ENCODE measurements at regions not wholly inside any gene's neighbourhood (a gene's known extent, or its start where the extent isn't known, plus 50 kb on each side); places are given as distances from the start of the nearest gene placed in this dataset.
A peak's percentile ranks its signal among the peaks of the same experiment; 100 is the strongest.
"Not testable (repeated sequence)": the region's sequence is repeated elsewhere in the genome, so short reads cannot be mapped to it uniquely, and the experiment has no call there.

DNA sequence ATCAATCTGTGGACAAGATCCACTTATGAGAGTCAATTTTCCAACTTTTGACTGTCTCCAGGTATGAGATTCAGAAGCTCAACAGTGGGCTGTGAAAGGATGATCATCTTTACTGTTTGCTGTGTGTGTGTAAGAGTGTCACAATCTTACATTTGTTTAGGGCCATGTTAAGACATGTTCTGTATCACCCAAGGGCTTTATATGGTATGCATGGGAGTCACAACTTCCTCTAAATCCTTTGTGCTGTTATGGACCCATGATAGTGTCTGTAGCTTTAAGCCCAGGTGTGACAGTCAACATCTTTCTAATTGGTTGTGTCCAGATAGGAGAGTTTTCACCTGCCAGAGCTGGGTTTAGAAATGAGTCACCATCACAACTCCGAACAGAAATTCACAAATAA lies 70.2 kb downstream of the ZNF726 start:
- DNase-seq (ENCODE audit: low read depth, low spot score): not testable (repeated sequence)

- no peak for DNase-seq (ENCODE audit: low read depth, low spot score)
Observed at GRCh38 chr19:23986623-23987022, 71.9 kb downstream of the ZNF726 start.

- DNase-seq (ENCODE audit: low read depth, low spot score): peak; percentile 29
Observed at GRCh38 chr19:23991170-23991569, 76.5 kb downstream of the ZNF726 start.

- DNase-seq (ENCODE audit: low read depth, low spot score): no peak
Observed at GRCh38 chr19:23992348-23992747, 77.7 kb downstream of the ZNF726 start.

DNA sequence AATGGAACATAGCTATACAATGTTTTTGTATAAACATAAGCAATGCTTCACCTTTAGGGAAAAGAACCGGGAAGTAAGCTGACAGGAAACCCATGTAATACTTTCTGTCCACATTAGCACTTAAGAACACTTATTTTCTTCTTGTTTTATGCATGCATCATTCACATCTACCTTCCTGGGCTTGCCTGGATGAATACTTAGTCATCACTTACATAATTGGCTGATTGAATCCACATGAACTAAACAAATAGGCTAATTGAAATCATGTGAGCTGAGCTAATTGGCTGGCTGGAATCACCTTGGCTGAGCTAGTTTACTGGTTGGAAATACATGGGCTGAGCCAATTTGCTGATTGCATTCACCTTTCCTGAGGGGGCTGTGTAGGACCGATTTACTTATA lies 78.8 kb downstream of the ZNF726 start:
- DNase-seq (ENCODE audit: low read depth, low spot score): no peak

GRCh38 chr19:23996549-23996948 lies 81.9 kb downstream of the ZNF726 start:
- DNase-seq (ENCODE audit: low read depth, low spot score): no peak

DNA sequence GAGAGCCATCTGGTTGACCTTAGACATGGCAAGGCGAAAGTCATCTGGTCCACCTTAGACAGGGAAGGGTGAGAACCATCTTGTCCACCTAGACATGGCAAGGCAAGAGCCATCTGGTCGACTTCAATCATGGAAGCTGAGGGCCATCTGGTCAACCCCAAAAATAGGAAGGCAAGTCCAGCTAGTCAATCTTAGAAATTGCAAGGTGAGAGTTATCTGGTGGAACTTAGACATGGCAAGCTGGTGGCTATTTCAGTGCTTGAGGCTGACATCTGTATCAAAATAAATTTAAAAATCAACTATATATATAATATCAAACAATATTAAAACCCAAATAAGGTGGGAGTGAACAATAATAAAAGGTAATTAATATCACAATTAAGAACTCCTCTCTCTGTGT lies 83.9 kb downstream of the ZNF726 start:
- DNase-seq (ENCODE audit: low read depth, low spot score): no peak

DNA sequence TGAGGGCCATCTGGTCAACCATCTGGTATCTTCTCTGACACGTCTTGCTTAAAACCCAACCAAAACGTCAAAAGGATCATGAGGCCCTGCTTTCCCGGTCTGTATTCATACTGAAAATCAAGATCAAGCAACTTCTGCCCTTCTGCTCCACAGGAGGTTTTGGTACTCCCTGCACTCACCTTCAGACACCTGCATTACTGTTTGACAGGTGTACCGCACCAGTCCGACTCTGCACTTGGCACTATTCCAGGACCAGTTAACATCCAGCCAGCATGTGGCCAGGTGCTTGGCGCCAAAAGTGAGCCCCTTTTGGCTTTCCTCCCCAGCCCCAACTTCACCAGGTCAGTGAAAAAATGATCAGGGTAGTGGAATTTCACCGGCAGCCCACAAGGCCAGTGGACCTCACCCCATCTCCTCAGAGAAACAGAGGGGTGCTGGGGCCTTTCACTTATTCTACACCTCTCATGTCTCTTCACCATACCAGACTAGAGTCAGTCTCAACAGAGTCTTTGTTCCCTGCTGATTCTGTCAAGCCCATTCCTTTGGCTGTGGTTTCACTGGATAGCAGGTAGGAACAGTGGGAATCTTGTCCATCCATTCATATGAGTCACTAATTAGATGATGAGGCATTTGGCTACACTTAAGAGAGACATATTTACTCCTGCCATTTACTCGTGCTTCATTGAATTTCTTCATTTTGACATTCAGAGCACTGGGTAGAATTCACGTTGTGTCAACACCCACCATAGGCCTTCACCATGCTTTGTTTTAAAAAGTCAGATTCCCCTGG lies 85.3 kb downstream of the ZNF726 start:
- DNase-seq (ENCODE audit: low read depth, low spot score): no peak

DNA sequence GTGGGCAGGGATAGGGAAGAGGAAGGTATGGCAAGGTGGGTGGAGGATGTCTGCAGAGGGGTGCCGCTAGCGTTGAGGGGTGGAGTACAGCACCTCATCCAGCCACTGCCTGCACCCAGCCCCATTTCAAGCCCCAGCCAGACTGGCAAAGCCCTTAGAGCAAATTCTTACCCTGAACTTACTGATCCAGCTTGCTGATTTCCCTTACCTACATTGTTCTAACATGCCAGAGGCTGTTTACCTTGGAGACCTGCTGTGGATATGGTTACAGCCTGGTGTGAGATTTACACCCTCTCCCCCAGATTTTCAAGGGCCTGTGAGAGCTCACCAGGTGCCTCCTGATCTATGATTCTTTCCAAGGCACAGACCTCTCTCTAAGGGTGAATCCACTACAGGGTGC lies 86.0 kb downstream of the ZNF726 start:
- DNase-seq (ENCODE audit: low read depth, low spot score): no peak

DNA sequence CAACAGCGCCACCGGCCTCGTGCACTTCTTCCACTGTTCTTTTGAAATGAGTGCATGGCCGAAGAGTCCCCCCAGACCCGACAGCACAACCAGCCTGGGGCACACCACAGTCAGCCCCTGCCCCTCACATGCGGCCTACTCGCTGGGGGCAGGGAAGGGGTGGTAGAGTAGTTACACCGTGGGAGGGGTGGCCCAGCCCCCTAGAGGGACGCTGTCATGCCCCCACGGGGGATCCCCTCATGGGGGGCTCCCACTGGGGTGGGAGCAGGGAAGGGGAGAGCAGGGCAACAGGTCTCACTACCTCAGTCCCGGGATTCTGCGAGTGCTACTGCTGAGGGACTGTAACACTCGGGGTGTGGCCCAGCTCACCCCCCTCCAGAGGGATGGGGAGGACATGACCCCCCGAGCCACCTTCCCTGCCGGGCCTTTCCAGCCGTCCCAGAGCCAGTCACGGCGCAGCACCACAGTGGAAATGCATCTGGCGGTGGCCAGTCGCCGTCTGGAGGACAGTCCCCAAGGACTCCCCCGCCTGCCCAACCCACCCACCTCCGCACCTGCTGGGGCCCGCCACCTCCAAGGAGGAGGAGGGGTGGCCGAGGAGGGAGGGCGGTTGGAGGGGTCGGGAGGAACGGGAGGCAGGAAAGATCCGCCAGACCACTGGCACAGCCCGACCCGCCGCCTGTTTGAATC lies 84.6 kb upstream of the ZNF254 start:
- DNase-seq (ENCODE audit: low read depth, low spot score): no peak

DNA sequence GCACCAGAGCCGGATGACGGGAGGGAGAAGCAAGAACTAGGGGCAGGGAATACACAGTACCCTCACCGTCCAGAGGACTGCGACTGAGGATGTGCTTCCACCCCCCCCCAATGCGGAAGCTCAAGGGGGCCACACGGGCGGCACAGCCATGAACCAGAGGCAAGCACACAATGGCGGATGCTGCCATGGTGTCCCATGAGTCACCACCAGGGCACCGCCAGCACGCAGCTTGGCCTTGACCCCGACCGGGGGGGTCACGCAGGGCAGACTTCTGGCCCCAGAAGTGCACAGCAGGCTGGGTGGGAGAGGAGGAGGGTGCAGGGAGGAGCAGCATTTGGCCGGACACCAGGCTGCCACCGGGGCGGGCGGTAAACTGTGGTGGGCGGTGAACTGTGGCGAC lies 83.5 kb upstream of the ZNF254 start:
- no peak for DNase-seq (ENCODE audit: low read depth, low spot score)

- no peak for DNase-seq (ENCODE audit: low read depth, low spot score)
Observed at GRCh38 chr19:24004166-24004565, 82.8 kb upstream of the ZNF254 start.

- DNase-seq (ENCODE audit: low read depth, low spot score): no peak
Observed at GRCh38 chr19:24029941-24030636, 56.9 kb upstream of the ZNF254 start.

- DNase-seq (ENCODE audit: low read depth, low spot score): no peak
Observed at GRCh38 chr19:24032651-24033050, 54.3 kb upstream of the ZNF254 start.

DNA sequence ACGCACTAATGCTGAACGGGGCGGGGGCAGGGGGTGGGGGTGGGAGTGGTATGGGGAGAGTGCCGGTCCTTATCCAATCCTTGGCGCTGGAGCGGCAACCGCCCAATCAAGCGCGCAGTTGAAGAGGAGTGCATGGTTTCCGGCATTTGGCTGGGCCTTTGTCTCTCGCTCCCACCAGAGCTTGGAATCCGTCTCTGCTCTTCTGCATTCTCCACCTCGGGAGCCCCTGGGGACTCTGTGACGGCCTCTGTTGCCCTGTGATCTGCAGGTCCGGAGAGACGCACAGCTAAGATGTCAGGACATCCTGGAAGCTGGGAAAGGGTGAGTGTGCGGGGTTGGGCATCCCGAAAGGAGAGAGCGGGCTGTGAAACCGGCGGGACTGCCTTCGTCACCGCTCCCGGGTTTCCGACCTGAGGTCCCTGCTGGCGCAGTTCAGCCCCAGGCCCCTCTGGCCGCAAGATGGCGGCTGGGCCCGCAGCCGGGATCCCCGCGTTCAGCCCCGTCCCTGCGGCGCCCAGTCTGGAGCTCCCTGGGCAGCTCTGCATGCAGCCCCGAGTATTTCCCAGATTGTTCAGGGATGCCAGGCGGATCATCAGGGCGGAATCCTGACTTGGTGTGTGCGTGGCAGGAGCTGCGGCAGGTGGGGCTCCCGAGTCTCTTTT lies 53.6 kb upstream of the ZNF254 start:
- DNase-seq (ENCODE audit: low read depth, low spot score): peak; percentile 83

GRCh38 chr19:24033963-24034342 lies 53.0 kb upstream of the ZNF254 start:
- peak; percentile 40 for DNase-seq (ENCODE audit: low read depth, low spot score)

GRCh38 chr19:24035261-24035880 lies 51.6 kb upstream of the ZNF254 start:
- not testable (repeated sequence) for DNase-seq (ENCODE audit: low read depth, low spot score)
